Spleen (tissue), 7 donors: ENCODE measurements at regions not wholly inside any gene's neighbourhood (a gene's known extent, or its start where the extent isn't known, plus 50 kb on each side); places are given as distances from the start of the nearest gene placed in this dataset.

Source experiments
- POLR2A ChIP-seq, 3 donors: fragments of 450-650 bp; IDR thresholded peaks; one replicate each; pipeline ENCODE4 v1.5.1; 2017; ENCODE audit warnings: antibody characterized with exemption in 3 of 3, mild to moderate bottlenecking in 1 of 3
- POLR2AphosphoS5 ChIP-seq, 3 donors: sonication (generic); formaldehyde crosslinking; IDR thresholded peaks; one replicate each; pipeline ENCODE4 v1.5.1; 2017; ENCODE audit warnings: antibody characterized with exemption in 3 of 3
- TF ChIP-seq, protein P1 (sequence below), 11 experiments: fragments of 200-600 bp in 7 of 11; fragments of 450-650 bp in 4 of 11; sonication (generic) in 4 of 11; IDR thresholded peaks in 8 of 11; conservative IDR thresholded peaks in 3 of 11; 1 replicate in 7 of 11; 2 replicates in 4 of 11; pipeline versions ENCODE4 v1.4.0 to v1.8.0; 2016 to 2021; ENCODE audit warnings: antibody characterized with exemption in 11 of 11, inconsistent platforms in 4 of 11, mild to moderate bottlenecking in 1 of 11
- donor health status: DM: no; HTN: no; CAD: no; lungs with moderate emphysema.
- donor health status: DM: no; HTN: no; CAD: no.
- donor health status: DM: no; HTN: no; CAD: no.

DNA sequence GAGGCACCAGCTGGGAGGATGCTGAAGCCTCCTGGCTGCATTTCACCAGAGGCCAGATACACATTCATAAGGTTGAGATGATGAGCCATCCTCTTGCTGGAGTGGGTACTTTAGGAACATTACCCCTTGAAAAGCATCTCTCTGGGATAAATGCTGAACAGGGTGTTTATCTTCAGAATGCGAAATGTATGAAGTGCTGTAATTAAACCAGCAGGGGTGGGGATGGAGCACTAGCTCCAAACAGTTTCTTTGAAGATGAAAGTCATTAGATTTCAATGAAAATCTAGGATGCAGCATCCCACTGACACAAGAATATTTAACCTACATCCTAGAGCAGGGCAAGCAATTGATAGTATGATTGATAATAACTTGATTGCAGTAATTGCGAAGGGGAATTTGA, 158.1 kb downstream of the CYLD start:
- TF ChIP-seq, protein P1, sequence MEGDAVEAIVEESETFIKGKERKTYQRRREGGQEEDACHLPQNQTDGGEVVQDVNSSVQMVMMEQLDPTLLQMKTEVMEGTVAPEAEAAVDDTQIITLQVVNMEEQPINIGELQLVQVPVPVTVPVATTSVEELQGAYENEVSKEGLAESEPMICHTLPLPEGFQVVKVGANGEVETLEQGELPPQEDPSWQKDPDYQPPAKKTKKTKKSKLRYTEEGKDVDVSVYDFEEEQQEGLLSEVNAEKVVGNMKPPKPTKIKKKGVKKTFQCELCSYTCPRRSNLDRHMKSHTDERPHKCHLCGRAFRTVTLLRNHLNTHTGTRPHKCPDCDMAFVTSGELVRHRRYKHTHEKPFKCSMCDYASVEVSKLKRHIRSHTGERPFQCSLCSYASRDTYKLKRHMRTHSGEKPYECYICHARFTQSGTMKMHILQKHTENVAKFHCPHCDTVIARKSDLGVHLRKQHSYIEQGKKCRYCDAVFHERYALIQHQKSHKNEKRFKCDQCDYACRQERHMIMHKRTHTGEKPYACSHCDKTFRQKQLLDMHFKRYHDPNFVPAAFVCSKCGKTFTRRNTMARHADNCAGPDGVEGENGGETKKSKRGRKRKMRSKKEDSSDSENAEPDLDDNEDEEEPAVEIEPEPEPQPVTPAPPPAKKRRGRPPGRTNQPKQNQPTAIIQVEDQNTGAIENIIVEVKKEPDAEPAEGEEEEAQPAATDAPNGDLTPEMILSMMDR (IDR thresholded peaks at IDR 0.05 in 8 of 11, conservative IDR thresholded peaks at IDR 0.05 in 3 of 11) = no peak
- no peak for TF ChIP-seq POLR2AphosphoS5 (IDR thresholded peaks at IDR 0.05)
- TF ChIP-seq POLR2A (IDR thresholded peaks at IDR 0.05) = no peak
